ENCODE measurements at regions not wholly inside any gene's neighbourhood (a gene's known extent, or its start where the extent isn't known, plus 50 kb on each side); places are given as distances from the start of the nearest gene placed in this dataset.

- no peak for DNase-seq (ENCODE audit: low read depth)
Observed at GRCh38 chr7:67549126-67549525, 552.5 kb downstream of the TYW1 start.

- no peak for DNase-seq (ENCODE audit: low read depth)
Observed at GRCh38 chr7:67550801-67551436, 554.3 kb downstream of the TYW1 start.

- no peak for DNase-seq (ENCODE audit: low read depth)
Observed at GRCh38 chr7:67552738-67553137, 556.1 kb downstream of the TYW1 start.

GRCh38 chr7:67553378-67553777, 556.7 kb downstream of the TYW1 start:
- DNase-seq (ENCODE audit: low read depth) = no peak

- no peak for DNase-seq (ENCODE audit: low read depth)
Observed at GRCh38 chr7:67554986-67555385, 558.4 kb downstream of the TYW1 start.

GRCh38 chr7:67564959-67565358, 568.3 kb downstream of the TYW1 start:
- DNase-seq (ENCODE audit: low read depth) = no peak

DNA sequence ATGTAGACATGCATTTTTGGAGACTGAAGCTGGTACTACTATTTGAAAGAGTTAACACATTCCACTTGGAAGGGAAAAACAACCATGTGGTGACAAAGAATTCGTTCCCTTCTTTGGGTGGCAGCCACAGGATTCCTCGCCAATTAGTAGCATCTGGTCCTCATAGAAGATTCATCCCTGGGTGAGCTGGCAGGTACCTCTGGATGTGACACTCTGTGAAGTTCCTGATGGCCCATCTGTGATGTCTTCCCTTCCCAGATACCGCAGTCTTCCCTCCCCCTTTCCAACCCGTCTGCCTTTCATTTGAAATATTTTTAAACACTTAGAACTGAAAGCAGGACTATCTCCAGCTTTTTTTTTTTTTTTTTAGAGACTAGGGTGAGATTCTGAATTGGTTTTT, 569.5 kb downstream of the TYW1 start:
- no peak for DNase-seq (ENCODE audit: low read depth)

GRCh38 chr7:67571026-67571545, 574.5 kb downstream of the TYW1 start:
- DNase-seq (ENCODE audit: low read depth) = no peak

- DNase-seq (ENCODE audit: low read depth) = no peak
Observed at GRCh38 chr7:67573639-67574038, 577.0 kb downstream of the TYW1 start.

DNA sequence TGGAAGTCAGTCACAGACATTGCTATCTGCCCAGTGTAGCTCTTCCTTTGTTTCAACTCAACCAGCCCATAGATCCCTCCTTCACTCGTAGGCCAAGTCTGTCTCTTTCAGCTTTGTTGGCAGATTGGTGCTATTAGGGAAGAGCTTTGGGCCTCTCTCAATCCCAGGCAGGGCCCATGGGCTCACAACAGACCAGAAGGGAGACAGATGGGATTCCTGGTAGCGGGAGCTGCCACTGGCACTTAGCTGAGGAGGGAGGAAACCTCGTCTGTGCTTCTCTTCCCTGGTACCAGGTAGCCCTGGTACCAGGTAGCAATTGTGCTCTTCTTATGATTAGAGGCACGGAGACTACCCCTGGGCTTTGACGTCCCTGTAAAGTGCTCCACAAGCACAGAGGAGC, 592.0 kb downstream of the TYW1 start:
- DNase-seq (ENCODE audit: low read depth) = no peak

DNA sequence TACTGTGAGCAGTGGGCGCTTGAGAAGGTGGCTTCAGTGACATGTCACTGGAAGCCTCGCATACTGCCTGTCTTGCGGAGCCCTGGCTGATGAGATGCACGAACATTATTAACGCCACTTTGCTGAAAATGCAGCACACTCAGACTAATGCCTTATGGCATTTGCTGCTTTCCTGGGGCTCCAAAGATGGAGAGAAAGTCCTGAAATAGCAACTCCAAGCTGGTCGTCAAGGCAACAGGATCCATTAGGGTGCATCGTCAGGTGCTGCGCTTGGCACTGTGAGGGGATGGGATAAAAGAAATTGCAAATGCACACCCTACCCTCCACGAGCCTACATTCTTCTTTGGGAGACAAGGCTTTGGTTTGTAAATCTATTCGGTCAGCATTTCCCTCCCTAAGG, 592.5 kb downstream of the TYW1 start:
- DNase-seq (ENCODE audit: low read depth) = no peak

GRCh38 chr7:67590649-67591048, 594.0 kb downstream of the TYW1 start:
- DNase-seq (ENCODE audit: low read depth) = no peak

- DNase-seq (ENCODE audit: low read depth) = no peak
Observed at GRCh38 chr7:67593794-67594193, 597.2 kb downstream of the TYW1 start.

- DNase-seq (ENCODE audit: low read depth) = no peak
Observed at GRCh38 chr7:67595431-67596180, 599.0 kb downstream of the TYW1 start.

- no peak for DNase-seq (ENCODE audit: low read depth)
Observed at GRCh38 chr7:67597161-67597560, 600.5 kb downstream of the TYW1 start.

DNA sequence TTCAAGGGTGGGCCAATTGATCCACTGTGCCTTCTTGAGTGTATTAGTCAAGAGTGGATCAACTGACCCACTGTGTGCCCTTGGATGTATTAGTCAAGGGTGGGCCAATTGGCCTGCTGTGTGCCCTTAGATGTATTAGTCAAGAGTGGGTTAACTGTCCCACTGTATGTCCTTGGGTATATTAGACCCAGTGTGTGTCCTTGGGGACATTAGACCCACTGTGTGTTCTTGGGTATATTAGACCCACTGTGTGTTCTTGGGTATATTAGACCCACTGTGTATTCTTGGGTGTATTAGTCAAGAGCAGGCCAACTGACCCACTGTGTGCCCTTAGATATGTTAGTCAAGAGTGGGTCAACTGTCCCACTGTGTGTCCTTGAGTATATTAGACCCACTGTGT, 601.8 kb downstream of the TYW1 start:
- DNase-seq (ENCODE audit: low read depth) = no peak

DNA sequence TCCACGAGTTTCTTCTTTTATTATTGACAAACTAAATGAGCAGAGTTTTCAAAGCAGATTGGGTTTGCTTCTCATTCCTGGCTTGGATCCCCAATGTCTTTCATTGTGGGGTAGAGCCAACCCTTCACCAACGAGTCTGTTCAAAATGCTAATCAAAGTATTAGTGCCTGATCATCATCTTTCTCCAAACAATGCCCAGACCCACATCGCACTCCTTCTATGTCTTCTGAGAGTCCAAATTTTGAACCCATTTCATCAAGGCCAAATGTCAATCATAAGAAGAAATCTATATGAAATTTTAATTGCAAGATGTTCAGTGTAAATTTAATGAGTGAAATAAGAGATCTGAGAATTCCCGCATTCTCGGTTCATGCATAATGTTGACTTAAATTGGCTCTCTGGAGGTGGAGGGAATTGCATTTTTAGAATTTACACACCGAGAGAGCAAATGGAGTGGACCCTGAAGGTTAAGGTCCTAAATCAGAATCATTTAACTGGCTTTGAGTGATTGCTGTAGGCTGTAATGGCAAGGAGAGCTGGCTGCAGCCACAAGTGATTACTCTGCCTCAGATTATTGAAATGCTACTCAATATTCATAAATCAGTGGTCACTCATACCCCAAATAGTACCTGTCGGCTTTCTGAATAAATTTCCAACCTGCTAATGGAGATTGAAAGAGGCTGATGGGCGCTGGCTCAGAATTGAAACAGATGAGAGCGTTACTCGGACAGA, 602.9 kb downstream of the TYW1 start:
- no peak for DNase-seq (ENCODE audit: low read depth)

- DNase-seq (ENCODE audit: low read depth) = no peak
Observed at GRCh38 chr7:67602246-67602887, 605.7 kb downstream of the TYW1 start.

DNA sequence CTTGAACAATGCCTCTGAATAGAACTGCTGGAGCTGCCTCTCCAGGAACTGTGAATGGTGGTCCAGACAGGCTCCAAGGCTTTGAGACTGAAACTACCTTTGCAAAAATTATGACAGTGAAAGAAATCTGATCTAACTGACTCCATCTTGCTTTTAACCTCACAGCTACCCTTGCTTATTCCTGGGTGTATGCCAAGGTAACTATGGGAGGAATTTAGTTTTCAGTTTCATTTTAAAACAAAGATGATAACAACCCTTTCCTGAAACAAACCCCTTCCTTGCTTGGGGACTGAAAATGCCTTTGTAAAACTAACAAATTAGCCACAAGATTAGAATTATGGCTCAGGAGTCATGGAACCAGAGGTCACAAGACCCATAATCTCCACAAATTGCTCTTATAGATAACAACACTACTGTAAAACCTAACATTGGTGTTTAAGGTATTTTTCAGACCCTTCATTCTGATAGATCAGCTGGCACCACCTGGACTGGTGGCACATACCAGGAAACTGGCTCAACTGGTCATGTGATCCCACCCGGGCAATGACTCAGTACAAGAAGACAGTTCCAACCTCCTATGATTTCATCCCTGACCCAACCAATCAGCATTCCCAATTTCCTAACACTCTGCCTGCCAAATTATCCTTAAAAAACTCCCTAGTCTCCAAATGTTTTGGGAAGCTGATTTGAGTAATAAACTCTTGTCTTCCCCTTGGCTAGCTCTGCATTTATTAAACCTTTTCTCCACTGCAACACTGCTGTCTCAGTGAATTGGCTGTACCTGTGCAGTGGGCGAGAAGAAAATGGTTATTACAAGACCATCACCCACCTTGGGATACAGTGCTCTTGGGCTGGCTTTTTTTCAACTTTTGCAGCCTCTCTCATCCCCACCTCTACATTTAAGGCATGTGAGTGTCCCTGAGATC, 608.1 kb downstream of the TYW1 start:
- DNase-seq (ENCODE audit: low read depth) = no peak

DNA sequence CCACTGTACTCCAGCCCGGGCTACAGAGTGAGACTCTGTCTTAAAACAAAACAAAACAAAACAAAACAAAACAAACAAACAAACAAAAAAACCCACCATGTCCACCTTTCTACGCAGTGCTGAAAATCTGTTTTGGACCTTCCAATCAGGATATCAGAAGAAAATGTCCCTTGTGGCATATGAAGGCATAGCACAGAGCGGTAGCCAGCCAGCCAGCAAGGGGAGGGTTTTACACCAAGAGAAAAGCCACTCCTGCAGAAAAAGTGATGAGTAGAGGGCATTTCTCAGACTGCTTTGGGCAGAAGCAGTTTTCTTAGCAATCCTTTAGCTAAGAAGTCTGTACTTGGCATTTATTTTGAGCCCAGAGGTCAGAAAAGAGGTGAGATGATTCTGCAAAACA, 612.2 kb downstream of the TYW1 start:
- DNase-seq (ENCODE audit: low read depth) = no peak

DNA sequence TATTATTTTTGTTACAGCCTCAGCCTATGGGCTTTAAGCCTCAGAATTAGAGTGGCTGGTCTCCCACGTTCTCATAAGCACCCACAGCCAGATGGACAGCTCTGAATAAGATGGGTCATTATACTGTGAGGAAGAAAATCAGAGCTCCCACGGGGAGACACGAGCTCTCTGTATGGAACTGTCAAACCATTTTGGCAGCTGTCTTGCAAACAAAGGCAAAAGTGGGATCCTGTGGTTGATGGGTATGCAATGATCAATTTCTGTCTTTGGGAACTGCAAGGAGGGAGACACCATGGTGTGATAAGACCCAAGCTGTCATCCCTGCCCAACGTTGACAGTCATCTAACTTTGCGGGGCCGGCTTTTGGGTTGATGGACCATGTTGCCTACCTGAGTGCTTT, 614.3 kb downstream of the TYW1 start:
- no peak for DNase-seq (ENCODE audit: low read depth)

Data from HT1080 (cell line).